GM19324 (cell line): ENCODE measurements at regions not wholly inside any gene's neighbourhood (a gene's known extent, or its start where the extent isn't known, plus 50 kb on each side); places are given as distances from the start of the nearest gene placed in this dataset.

Experiments
- ATAC-seq: cut with Tn5 transposase; IDR thresholded peaks from one replicate; pipeline ENCODE4 v1.9.1; 2021; ENCODE audit warnings: mild to moderate bottlenecking, moderate library complexity; ENCODE audit not compliant: unreplicated experiment, low FRiP score

DNA sequence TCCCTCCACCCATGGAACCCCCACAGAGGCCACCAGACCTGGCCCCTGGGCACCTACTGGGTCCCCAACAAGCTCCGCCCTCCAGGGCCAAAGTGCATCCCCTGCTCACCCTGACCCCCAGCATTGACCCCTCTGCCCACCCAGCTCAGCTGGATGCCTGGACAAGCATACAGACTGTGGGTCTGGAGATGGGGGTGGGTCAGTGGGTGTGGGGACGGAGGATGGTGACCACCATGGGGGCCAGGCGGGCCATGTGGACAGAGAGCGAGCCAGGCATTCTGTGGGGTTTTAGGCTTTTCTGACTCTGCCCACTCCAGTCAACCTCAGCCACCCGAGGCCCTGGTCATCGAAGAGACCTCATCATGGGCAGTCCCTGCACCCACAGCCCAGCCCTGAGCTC lies 183.7 kb downstream of the BRD1 start:
- no peak for ATAC-seq

DNA sequence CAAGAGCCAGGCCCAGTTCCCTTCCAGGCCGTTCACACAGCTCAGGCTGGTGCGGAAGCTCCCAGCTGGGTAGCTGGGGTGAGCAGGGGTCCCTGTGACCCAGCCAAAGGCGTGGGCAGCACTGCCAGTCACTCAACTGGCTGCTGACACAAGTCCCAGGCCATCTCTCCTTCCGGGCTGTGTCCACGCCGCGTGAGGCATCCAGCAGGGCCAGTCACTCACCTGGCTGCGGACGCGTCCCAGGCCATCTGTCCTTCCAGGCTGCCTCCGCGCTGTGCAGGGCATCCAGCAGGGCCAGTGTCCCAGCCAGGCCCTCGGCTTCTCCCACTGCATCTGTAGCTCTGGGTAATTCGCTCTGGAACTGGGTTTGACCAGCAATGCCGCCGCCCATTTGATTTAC lies 184.2 kb downstream of the BRD1 start:
- no peak for ATAC-seq

DNA sequence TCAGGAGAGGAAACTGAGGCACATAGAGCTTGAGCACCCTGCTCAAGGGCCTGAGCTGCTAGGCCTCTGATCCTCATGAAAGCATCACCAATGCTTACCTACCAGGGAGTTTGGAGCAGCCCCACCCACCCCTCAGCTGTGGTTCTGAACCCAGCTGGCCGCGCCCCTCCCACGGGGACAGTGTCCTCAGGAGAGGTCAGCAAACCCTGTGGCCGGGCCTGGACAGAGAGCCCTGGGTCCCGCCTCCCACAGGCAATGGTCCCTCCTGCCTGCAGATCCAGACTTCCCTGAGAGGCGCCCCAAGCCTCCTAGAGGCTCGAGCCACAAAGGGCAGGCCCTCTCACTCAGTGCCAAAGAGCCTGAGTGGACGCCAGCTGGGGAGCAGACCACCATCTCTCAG lies 184.9 kb downstream of the BRD1 start:
- no peak for ATAC-seq

DNA sequence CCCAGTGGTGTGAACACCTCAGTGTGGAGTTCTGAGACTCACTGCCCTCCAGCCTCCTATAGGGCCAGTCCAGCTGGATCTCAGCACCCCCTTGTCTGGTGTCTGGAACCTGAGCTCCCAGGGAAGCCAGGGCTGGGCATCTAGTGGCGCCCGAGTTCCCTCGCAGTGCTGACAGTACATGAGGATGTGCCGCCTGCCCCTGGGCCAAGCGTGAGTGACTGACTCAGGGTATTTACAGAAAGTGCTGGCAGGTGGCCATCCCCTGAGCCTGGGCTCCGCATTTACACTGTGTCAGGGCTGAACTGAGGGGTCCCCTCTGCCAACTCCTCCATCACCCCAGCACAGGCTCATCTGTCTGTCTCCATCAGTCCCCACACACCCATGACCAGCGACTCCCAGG lies 185.3 kb downstream of the BRD1 start:
- ATAC-seq: no peak

- no peak for ATAC-seq
Measured at GRCh38 chr22:49641770-49642313, 185.8 kb downstream of the BRD1 start.

GRCh38 chr22:49640366-49641095 lies 187.1 kb downstream of the BRD1 start:
- ATAC-seq: no peak

DNA sequence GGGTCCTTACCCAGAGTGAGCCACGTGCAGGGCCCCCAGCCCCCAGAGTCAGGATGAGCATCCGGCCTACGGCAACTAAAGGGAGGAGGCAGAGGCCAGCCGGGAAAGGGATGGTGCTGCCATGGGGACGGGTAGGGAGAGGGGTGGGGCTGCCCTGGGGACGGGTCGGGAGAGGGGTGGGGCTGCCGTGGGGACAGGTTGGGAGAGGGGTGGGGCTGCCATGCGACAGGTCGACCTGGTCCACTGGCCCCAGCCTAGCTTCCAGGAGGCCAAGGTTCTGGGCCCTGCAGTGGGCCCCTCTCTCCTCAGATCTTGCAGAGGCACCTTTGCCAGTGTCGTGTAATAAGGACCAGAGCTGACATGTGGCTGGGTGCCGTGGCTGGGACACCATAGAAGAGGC lies 187.7 kb downstream of the BRD1 start:
- no peak for ATAC-seq

DNA sequence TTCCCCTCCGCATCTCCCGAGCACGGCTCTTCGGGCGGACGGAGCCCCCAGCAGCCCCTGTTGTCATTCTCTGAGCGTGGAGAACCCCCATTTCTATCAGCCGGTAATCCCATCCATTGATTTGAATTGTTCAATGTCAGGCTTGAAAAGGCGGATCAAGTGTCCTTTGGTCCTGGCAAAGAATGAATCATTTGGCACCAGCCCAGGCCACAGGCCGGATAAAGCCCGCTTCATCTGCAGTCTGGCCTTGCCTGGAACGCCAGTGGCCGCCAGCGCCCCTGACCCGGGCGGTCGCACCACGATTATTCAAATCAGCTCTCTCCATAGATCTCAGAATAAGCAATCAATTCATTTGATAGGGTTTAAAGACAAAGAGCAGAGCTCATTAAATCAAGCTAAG lies 188.9 kb downstream of the BRD1 start:
- no peak for ATAC-seq

GRCh38 chr22:49638001-49638400 lies 189.7 kb downstream of the BRD1 start:
- ATAC-seq: no peak

DNA sequence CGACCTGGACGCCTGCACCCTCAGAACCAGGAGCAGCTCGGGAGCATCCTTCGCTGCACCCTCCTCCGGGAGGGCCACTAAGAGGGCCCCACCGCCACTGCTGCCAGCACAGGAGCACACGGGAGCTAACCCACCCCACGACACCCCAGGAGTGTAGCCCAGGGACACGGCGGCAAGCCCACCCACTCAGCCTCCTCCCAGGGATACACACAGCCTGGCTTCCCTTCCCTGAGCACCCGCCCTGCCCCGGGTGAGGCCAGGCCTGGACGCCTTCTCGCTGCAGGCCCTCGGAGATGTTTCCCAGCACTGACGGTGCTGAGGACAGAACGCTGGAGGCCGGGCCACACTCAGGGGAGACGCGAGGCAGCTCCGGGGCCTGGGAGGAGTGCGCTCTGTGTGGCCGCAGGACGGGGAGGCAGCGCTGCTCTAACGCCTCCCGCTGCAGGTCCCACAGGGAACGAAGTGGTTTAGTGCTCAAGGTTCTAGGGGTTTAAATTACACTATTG lies 190.4 kb downstream of the BRD1 start:
- ATAC-seq: no peak

DNA sequence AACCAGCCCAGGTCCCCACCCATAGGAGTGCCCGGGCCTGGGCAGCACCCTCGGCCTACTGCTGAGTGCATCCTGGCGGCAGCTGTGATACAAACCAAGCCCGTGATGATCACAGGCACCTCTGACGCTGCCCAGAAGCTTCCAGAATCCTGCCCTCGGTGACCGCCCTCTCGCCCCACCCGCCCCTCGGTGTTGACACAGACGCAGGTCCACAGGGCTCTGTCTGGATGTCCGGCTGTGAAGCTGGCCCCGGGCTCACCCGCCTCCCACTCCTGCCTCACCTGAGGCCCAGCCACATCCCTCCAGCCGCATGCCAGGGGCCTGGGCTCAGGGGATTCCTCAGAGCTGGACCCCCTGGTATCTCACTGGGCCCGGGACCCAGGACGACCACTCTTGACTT lies 191.0 kb downstream of the BRD1 start:
- ATAC-seq: no peak

DNA sequence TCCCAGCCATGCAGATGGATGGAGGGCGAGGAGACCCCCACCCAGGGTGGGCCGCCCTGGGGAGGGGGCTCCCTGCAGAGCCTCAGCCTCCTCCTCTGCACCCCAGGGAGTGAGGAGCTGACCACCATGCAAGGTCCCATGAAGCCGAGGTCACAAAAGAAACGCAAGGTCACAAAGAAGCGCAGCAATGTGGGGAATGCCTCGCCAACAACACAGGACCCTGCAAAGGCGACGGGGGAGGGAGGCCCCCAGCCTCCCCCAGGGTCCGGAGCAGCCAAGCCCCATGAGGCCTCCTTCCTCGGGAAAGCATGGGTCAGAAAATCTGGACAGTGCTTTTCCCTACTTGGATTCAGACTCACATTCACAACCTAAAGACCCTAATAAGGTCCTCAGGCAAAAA lies 191.5 kb downstream of the BRD1 start:
- ATAC-seq: no peak

GRCh38 chr22:49634006-49634772 lies 193.5 kb downstream of the BRD1 start:
- ATAC-seq: no peak

- no peak for ATAC-seq
Measured at GRCh38 chr22:49633010-49633324, 194.7 kb downstream of the BRD1 start.

DNA sequence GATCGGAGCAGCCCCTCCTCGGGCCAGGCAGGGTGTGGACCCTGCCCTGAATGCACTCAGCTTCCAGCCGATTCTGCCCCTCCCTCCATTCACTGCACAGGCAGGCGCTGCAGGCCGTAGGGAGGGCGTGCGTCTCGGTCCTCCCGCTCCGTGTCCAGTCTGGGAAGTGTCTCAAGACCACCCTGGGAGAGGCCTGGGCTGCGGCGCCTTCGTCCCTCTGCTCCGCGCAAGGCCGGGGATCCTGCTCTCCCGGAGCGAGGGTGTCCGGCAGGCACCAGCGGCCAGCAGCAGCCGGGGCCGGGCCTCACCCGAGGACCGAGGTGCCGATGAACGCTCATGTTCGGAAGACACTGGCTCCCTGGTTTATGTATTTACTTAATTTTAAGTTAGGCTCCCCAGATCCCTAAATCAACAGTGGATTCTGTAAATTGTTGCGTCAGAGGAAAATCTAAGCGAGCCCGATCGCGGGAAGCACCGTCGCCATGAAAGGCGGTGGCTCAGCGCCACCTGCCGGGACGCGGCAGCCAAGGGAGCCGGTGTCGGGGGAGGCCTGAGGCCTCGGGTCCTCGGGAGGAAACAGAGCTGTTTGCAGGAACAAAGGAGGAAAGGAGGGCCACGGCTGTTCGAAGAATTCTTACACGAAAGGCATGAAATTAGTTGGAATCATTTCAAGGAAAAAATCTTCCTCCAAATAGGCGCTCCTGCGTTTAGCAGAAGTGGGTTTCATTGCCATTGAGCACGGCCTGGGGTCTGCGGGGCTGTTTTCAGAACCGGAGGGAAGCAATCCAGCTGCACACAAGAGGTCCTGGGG lies 195.3 kb downstream of the BRD1 start:
- no peak for ATAC-seq

DNA sequence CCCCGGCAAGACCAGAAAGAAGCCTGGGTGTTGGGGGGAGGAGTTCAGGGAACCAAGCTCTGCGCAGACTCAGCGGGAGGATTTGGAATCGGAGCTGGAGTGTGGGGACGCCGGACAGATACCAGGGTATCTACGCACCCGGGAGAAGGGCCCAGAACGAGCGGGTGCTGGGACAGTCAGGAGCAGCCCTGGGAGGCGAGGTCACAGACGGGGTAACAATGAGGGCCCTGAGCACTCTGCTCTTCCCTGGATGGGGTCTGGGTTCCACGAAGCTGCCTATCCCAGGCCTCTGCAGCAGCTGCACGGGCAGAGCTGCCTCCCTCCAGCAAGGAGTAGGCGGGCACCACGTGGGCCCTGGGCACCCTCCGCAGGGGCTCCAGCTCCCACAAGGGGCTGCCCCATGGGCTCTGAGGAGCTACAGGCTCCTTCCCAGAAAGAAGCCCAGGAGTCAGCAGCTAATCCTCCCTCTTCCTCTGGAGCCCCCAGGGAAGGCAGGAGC lies 197.2 kb downstream of the BRD1 start:
- no peak for ATAC-seq

DNA sequence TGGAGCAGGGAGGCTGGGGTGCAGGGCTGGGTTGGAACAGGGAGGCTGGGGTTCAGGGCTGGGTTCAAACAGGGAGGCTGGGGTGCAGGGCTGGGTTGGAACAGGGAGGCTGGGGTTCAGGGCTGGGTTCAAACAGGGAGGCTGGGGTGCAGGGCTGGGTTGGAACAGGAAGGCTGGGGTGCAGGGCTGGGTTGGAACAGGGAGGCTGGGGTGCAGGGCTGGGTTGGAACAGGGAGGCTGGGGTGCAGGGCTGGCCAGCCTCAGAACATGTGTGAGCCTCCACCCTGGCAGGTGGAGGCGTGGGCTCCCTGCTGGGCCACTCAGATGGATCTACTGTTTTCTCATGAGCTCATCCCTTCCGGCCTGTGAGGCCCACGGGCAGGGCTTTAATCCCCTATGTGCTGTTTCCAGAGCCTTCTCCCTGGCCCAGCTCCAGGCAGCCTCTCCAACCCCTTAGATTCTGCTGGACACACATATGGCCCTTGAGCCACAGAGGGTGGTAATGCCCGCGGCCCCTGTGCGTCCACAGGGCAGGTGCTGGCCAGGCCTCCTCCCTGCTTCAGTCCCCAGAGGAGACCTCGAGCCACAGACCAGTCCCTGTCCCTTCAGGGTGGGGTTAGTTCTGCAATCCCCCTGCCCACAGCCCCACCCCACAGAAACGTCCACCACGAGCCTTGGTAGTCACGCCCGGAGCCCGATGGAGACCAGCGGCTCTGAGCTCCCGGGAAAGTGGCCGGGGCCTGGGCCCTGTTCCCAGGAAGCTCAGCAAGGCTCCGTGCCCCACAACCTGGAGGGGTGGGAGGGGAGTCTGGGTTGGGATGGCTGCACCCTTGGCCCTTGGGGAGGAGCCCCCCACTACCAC lies 197.9 kb downstream of the BRD1 start:
- no peak for ATAC-seq

GRCh38 chr22:49629261-49629570 lies 198.5 kb downstream of the BRD1 start:
- ATAC-seq: no peak

DNA sequence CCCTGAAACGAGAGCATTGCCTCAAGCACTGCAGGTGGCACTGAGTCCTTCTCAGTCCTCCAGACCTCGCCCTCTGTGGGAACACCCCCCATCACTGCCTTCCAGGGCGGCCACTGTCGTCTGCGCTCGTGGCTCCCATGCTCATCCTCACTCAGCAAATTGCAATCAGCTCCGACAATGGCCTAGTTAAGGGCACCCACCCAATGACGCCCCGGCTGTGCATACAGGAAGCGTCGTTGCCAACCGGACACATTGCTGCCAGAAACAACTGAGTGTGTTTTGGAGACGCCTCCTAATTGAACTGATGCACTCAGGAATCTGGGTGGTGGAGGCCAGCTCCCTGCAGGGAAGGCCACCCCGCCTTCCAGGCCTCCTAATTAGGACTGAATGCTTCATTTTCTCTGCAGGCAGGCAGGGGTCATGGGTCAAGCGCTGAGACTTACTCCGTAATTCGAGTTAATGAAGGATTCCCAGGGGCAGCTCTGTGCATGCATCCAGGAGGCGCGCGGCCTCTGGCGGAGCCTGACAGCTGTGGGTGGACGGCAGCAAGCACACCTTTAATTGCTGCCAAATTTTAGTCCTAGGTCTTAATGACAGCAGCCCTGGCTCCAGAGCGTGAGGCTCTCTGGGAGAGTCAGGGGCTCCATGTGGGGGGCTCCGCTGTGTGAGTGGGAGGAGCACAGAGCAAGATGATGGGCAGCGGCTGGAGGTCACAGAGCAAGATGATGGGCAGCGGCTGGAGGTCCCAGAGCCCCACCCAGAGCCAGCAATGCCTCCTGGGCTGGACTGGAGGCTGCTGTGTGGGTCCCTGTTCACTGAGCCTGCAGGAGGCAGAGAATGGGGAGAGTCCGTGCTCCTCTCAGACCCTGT lies 199.0 kb downstream of the BRD1 start:
- ATAC-seq: no peak
